Fibroblast of skin of scalp (primary cell): ENCODE measurements at regions not wholly inside any gene's neighbourhood (a gene's known extent, or its start where the extent isn't known, plus 50 kb on each side); places are given as distances from the start of the nearest gene placed in this dataset.
A peak's percentile ranks its signal among the peaks of the same experiment; 100 is the strongest.

Experiments
- DNase-seq: peaks from one replicate; pipeline ENCODE4 v3.0.0-alpha.2; 2013

GRCh38 chr5:123696921-123697341 lies 185.0 kb downstream of the CSNK1G3 start:
- DNase-seq: peak; percentile 77

- peak; percentile 86 for DNase-seq
These were observed 178.8 kb downstream of the CSNK1G3 start for GRCh38 chr5:123690821-123691220.

- DNase-seq: no peak
These were observed 169.1 kb downstream of the CSNK1G3 start for GRCh38 chr5:123681061-123681460.

GRCh38 chr5:123673107-123673506 lies 161.1 kb downstream of the CSNK1G3 start:
- DNase-seq: no peak

GRCh38 chr5:123671711-123672456 lies 159.9 kb downstream of the CSNK1G3 start:
- no peak for DNase-seq

- DNase-seq: peak; percentile 64
These were observed 159.1 kb downstream of the CSNK1G3 start for GRCh38 chr5:123671042-123671441.
